Smooth muscle cell (in vitro differentiated cells): ENCODE measurements at regions not wholly inside any gene's neighbourhood (a gene's known extent, or its start where the extent isn't known, plus 50 kb on each side); places are given as distances from the start of the nearest gene placed in this dataset.
"Not testable (repeated sequence)": the region's sequence is repeated elsewhere in the genome, so short reads cannot be mapped to it uniquely, and the experiment has no call there.

Experiments
- DNase-seq: peaks from one replicate; lab custom pipeline; 2025; ENCODE audit not compliant: unreplicated experiment; lab: John Stamatoyannopoulos, UW
- H2AFZ ChIP-seq: fragments of 200-600 bp; sonication (generic); 2 replicates; pipeline ENCODE4 v1.6.0; 2016; ENCODE audit warnings: antibody characterized with exemption, low read depth, mild to moderate bottlenecking
- H3F3A ChIP-seq: fragments of 200-600 bp; sonication (generic); 2 replicates; pipeline ENCODE4 v1.6.0; 2017; ENCODE audit warnings: antibody characterized with exemption, low read depth
- H3K27ac ChIP-seq: fragments of 200-600 bp; sonication (generic); 2 replicates; pipeline ENCODE4 v1.5.1; 2016; ENCODE audit warnings: low read depth, mild to moderate bottlenecking
- H3K27me3 ChIP-seq: fragments of 200-600 bp; sonication (generic); 2 replicates; pipeline ENCODE4 v1.6.1; 2016; ENCODE audit warnings: low read depth, mild to moderate bottlenecking
- H3K36me3 ChIP-seq: fragments of 200-600 bp; sonication (generic); 2 replicates; pipeline ENCODE4 v1.5.1; 2016; ENCODE audit warnings: low read depth
- H3K4me1 ChIP-seq: fragments of 200-600 bp; sonication (generic); 2 replicates; pipeline ENCODE4 v1.5.1; 2016; ENCODE audit warnings: low read depth
- H3K4me2 ChIP-seq: fragments of 200-600 bp; sonication (generic); 2 replicates; pipeline ENCODE4 v1.6.0; 2016; ENCODE audit warnings: mild to moderate bottlenecking
- H3K4me3 ChIP-seq: fragments of 200-600 bp; sonication (generic); 2 replicates; pipeline ENCODE4 v1.5.1; 2016; ENCODE audit warnings: mild to moderate bottlenecking
- H3K79me2 ChIP-seq: fragments of 200-600 bp; sonication (generic); 2 replicates; pipeline ENCODE4 v1.6.0; 2016; ENCODE audit warnings: low read depth, mild to moderate bottlenecking
- H3K9ac ChIP-seq: fragments of 200-600 bp; sonication (generic); 2 replicates; pipeline ENCODE4 v1.6.0; 2016; ENCODE audit warnings: low read depth
- H3K9me3 ChIP-seq: fragments of 200-600 bp; sonication (generic); replicated peaks from 2 replicates; pipeline ENCODE4 v1.5.1; 2016; ENCODE audit warnings: low read depth
- H4K20me1 ChIP-seq: fragments of 200-600 bp; sonication (generic); 2 replicates; pipeline ENCODE4 v1.6.0; 2016; ENCODE audit warnings: low read depth
- CTCF ChIP-seq: fragments of 200-600 bp; sonication (generic); IDR thresholded peaks from 2 replicates; pipeline ENCODE4 v1.5.1; 2017; ENCODE audit warnings: borderline replicate concordance, mild to moderate bottlenecking, antibody characterized with exemption; ENCODE audit not compliant: insufficient read depth, poor library complexity, severe bottlenecking
- WGBS: methylation state at CpG from one replicate; pipeline ENCODE4 v1.1.7; 2016; ENCODE audit warnings: low lambda C conversion rate; 5-methylcytosine and 5-hydroxymethylcytosine counted together

GRCh38 chr5:18601185-18601584 lies 966.9 kb downstream of the TAF11L14 start:
- no peaks in the 10 kb centered on the region for H3K4me1 ChIP-seq
- H3K27ac ChIP-seq = no peak overlapping the region
- H3K4me2 ChIP-seq = no peak overlapping the region
- no peaks in the 10 kb centered on the region for H3K27me3 ChIP-seq
- TF ChIP-seq CTCF = no peak
- H3K9me3 ChIP-seq = no peaks in the 10 kb centered on the region
- no peaks in the 10 kb centered on the region for H3F3A ChIP-seq
- H2AFZ ChIP-seq = no peak overlapping the region
- WGBS = 77% methylated on average over 1 of the region's 1 CpG
- no peak overlapping the region for H3K9ac ChIP-seq
- no peak for DNase-seq
- H3K79me2 ChIP-seq = no peaks in the 10 kb centered on the region
- no peaks in the 10 kb centered on the region for H4K20me1 ChIP-seq
- H3K4me3 ChIP-seq = no peak overlapping the region
- no peaks in the 10 kb centered on the region for H3K36me3 ChIP-seq

GRCh38 chr5:18602402-18602801 lies 968.1 kb downstream of the TAF11L14 start:
- H2AFZ ChIP-seq = no peak overlapping the region
- DNase-seq = no peak
- no peaks in the 10 kb centered on the region for H3F3A ChIP-seq
- WGBS = 79% methylated on average over 1 of the region's 1 CpG
- H3K27me3 ChIP-seq = no peaks in the 10 kb centered on the region
- no peaks in the 10 kb centered on the region for H3K4me1 ChIP-seq
- no peak overlapping the region for H3K9ac ChIP-seq
- no peak overlapping the region for H3K4me2 ChIP-seq
- no peak overlapping the region for H3K4me3 ChIP-seq
- H3K79me2 ChIP-seq = no peaks in the 10 kb centered on the region
- TF ChIP-seq CTCF = no peak
- H3K9me3 ChIP-seq = no peaks in the 10 kb centered on the region
- no peak overlapping the region for H3K27ac ChIP-seq
- no peaks in the 10 kb centered on the region for H3K36me3 ChIP-seq
- no peaks in the 10 kb centered on the region for H4K20me1 ChIP-seq

- H3K27ac ChIP-seq = no peak overlapping the region
- H3K9ac ChIP-seq = no peak overlapping the region
- no peaks in the 10 kb centered on the region for H4K20me1 ChIP-seq
- H3K4me1 ChIP-seq = no peaks in the 10 kb centered on the region
- no peak for TF ChIP-seq CTCF
- H3K36me3 ChIP-seq = no peaks in the 10 kb centered on the region
- H3K9me3 ChIP-seq = no peaks in the 10 kb centered on the region
- no peak overlapping the region for H3K4me2 ChIP-seq
- DNase-seq = no peak
- H3K4me3 ChIP-seq = no peak overlapping the region
- H2AFZ ChIP-seq = no peak overlapping the region
- no peaks in the 10 kb centered on the region for H3F3A ChIP-seq
- H3K79me2 ChIP-seq = no peaks in the 10 kb centered on the region
- H3K27me3 ChIP-seq = no peaks in the 10 kb centered on the region
Measured at GRCh38 chr5:18605186-18605585, 970.9 kb downstream of the TAF11L14 start.

GRCh38 chr5:18607570-18607969 lies 973.3 kb downstream of the TAF11L14 start:
- H3K4me3 ChIP-seq = no peak overlapping the region
- no peaks in the 10 kb centered on the region for H3K36me3 ChIP-seq
- TF ChIP-seq CTCF = no peak
- no peaks in the 10 kb centered on the region for H3F3A ChIP-seq
- H3K9me3 ChIP-seq = no peaks in the 10 kb centered on the region
- DNase-seq = no peak
- H4K20me1 ChIP-seq = no peaks in the 10 kb centered on the region
- H2AFZ ChIP-seq = no peak overlapping the region
- H3K9ac ChIP-seq = no peak overlapping the region
- H3K4me2 ChIP-seq = no peak overlapping the region
- no peaks in the 10 kb centered on the region for H3K27me3 ChIP-seq
- no peak overlapping the region for H3K27ac ChIP-seq
- WGBS = 90% methylated on average over 5 of the region's 5 CpGs
- H3K4me1 ChIP-seq = no peaks in the 10 kb centered on the region
- H3K79me2 ChIP-seq = no peaks in the 10 kb centered on the region

- not testable (repeated sequence) for H3K27ac ChIP-seq, H3K9me3 ChIP-seq, H3F3A ChIP-seq, H4K20me1 ChIP-seq, H3K27me3 ChIP-seq, H3K79me2 ChIP-seq, H3K36me3 ChIP-seq, DNase-seq, H2AFZ ChIP-seq, H3K4me1 ChIP-seq, H3K4me3 ChIP-seq, H3K9ac ChIP-seq, H3K4me2 ChIP-seq
- 96% methylated on average over 2 of the region's 2 CpGs for WGBS
Measured at GRCh38 chr5:18617191-18617590, 982.9 kb downstream of the TAF11L14 start.
